Activated CD4-positive, alpha-beta T cell treated with anti-CD3 and anti-CD28 coated beads for 36 hours (primary cell): ENCODE measurements at regions not wholly inside any gene's neighbourhood (a gene's known extent, or its start where the extent isn't known, plus 50 kb on each side); places are given as distances from the start of the nearest gene placed in this dataset. TPM values are rescaled to one million over a fixed set of nuclear protein-coding genes. Genes with fewer than 3 reads are reported as not detected.

Experiments
- ATAC-seq: fragments of 200-7000 bp; cut with Tn5 transposase; one replicate; pipeline ENCODE4 v1.10.0; 2021; ENCODE audit warnings: mild to moderate bottlenecking, moderate library complexity
- CTCF ChIA-PET: fragments of 350-600 bp; sonication (Branson Sonifier 250); formaldehyde crosslinking; loops from one replicate; lab custom pipeline; 2021; ENCODE audit warnings: antibody characterized with exemption; lab: Charles Lee
- POLR2A ChIA-PET: fragments of 350-600 bp; sonication (Branson Sonifier 250); formaldehyde crosslinking; loops from one replicate; lab custom pipeline; 2021; ENCODE audit warnings: antibody characterized with exemption, inconsistent platforms; lab: Charles Lee
- DNase-seq: peaks from one replicate; pipeline ENCODE4 v3.0.0-alpha.2; 2020
- H3K27ac Mint-ChIP-seq: one replicate; pipeline ENCODE4 v1.8.0; 2021; ENCODE audit warnings: mixed read lengths
- H3K27me3 Mint-ChIP-seq: one replicate; pipeline ENCODE4 v1.8.0; 2021; ENCODE audit warnings: mixed read lengths
- H3K36me3 Mint-ChIP-seq: one replicate; pipeline ENCODE4 v1.8.0; 2021; ENCODE audit warnings: low read depth, mixed read lengths
- H3K4me1 Mint-ChIP-seq: one replicate; pipeline ENCODE4 v1.8.0; 2021; ENCODE audit warnings: mixed read lengths
- H3K4me3 Mint-ChIP-seq: one replicate; pipeline ENCODE4 v1.8.0; 2021; ENCODE audit warnings: mild to moderate bottlenecking, moderate library complexity, mixed read lengths
- H3K9me3 Mint-ChIP-seq: one replicate; pipeline ENCODE4 v1.8.0; 2021; ENCODE audit warnings: low read depth, mixed read lengths
- intact Hi-C, 2 experiments: fragments of 100-400 bp; cut with DNase I in 1 of 2; cut with micrococcal nuclease in 1 of 2; formaldehyde crosslinking; loops; one replicate each; pipeline versions ENCODE4 v1.14.2 to v1.15.1; 2022 to 2024; cut with DNase I, micrococcal nuclease
- microRNA-seq: library from miRNA; unstranded; fragments of <30 nt; microRNA quantifications from one replicate; pipeline ENCODE4 v1.2.0, GENCODE V29; 2021; ENCODE audit warnings: borderline replicate concordance

DNA sequence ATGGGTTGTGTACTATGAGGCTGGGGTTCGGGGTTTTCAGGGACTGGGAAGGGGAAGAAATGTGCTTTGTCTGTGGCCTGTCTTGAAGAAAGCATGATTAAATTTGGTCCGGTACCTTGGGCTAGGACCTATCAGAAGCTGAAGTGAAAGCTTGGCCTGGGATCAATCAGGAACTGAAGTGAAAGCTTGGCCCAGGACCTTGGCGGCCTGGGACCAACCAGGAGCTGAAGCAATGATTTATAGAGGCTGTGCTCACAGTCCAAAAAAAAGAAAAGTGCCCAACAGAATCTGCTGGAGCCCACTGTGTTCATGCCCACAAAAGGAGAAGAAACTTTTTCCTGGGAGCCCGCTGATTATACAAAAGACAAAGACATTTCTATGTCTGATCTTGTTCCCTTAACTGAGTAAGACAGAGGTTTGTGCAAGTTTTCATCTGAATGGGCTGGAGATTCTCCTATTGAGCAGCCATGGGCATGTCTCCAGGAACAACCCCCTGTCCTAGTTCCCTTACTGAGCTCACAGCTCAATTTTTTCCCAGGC, 1427.9 kb downstream of the FAM133A start:
- POLR2A ChIA-PET, result no interaction called here

DNA sequence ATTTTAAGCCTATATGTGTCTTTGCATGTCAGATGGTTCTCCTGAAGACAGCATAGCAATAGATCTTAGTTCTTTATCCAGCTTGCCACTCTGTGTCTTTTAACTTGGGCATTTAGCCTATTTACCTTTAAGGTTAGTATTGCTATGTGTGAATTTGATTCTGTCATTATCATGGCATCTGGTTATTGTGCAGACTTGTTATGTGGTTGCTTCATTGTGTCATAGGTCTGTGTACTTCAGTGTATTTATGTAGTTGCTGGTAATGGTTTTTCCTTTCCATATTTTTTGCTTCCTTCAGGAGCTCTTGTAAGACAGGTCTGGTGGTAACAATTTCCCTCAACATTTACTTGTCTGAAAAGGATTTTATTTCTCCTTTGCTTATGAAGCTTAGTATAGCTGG, 1443.5 kb downstream of the FAM133A start:
- Mint-ChIP-seq H3K27me3 (no peaks in the 10 kb centered on the region), H3K4me3 (no peak overlapping the region), H3K27ac (no peak overlapping the region), H3K36me3 (no peaks in the 10 kb centered on the region), H3K9me3 (peaks cover 8% of the 10 kb centered on the region), H3K4me1 (no peaks in the 10 kb centered on the region)
- no peak for ATAC-seq
- DNase-seq, result no peak
- CTCF ChIA-PET, result no interaction called here
- POLR2A ChIA-PET, result no interaction called here
- intact Hi-C loops, result no loop called here

More for the DNA sequence above, 1427.9 kb downstream of the FAM133A start:
- H3K36me3 Mint-ChIP-seq, result no peaks in the 10 kb centered on the region
- DNase-seq (no peak), ATAC-seq (no peak)
- H3K27me3 Mint-ChIP-seq, result no peaks in the 10 kb centered on the region
- H3K4me1 Mint-ChIP-seq, result no peaks in the 10 kb centered on the region
- CTCF ChIA-PET, result no interaction called here
- no peaks in the 10 kb centered on the region for H3K9me3 Mint-ChIP-seq
- H3K27ac Mint-ChIP-seq, result no peak overlapping the region
- H3K4me3 Mint-ChIP-seq, result no peak overlapping the region
- intact Hi-C loops, result no loop called here

DNA sequence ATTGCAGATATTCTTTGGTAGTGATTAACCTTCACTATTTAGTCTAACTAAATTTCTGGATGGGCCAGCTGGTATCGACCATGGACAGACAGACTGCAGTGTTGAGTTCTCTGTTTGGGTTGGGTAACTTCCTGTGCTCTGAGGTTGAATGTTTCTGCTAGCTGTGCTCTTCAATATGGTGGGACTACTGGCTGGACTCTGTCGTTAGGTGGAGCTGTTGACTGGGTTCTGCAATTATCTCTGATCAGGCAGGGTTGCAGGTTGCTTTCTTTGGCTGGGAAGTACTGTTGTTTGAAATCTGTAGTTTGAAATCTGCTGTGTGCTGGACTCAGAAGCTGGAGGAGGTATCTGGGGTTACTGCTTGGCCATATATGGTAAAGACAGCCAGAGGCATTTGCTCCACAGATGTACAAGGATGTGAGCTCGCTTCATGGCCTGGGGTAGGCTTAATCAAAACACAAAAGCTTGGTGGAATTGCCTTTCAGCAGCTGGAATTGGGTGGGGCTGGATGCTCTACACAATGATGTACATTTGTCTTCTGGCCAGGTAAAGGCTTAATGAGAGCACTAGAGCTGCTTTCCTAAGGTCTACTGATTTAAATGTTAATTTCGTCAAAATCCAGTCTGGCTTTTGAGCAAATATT, 1472.0 kb downstream of the FAM133A start:
- Mint-ChIP-seq H3K27me3 (no peaks in the 10 kb centered on the region), H3K27ac (no peak overlapping the region), H3K36me3 (no peaks in the 10 kb centered on the region), H3K9me3 (peaks cover 5% of the 10 kb centered on the region), H3K4me3 (no peak overlapping the region), H3K4me1 (no peaks in the 10 kb centered on the region)
- no peak for DNase-seq
- POLR2A ChIA-PET, result no interaction called here
- no peak for ATAC-seq
- CTCF ChIA-PET, result no interaction called here
- intact Hi-C loops, result no loop called here

DNA sequence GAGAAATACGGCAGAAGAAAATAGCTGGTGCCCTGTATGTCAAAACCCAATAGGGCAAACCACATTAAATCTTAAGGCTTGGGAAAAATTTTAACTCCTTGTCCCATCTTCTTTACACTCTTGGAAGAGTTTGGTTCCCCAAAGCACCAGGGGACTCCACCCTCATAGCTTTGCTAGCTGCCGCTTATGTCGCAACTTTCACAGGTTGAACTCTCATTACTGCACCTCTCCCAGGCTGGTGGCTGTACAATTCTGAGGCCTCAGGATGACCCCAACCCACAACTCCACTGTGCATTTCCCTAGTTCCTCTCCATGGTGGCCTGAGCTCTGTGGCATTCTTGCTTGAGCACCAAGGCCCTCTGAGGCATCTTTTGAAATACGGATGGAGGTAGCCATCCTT, 1478.8 kb downstream of the FAM133A start:
- ATAC-seq, result no peak
- Mint-ChIP-seq H3K36me3 (no peaks in the 10 kb centered on the region), H3K27me3 (no peaks in the 10 kb centered on the region), H3K9me3 (peaks cover 7% of the 10 kb centered on the region), H3K4me3 (no peak overlapping the region), H3K4me1 (no peaks in the 10 kb centered on the region), H3K27ac (no peak overlapping the region)
- POLR2A ChIA-PET, result no interaction called here
- no peak for DNase-seq
- CTCF ChIA-PET, result no interaction called here
- intact Hi-C loops, result no loop called here

DNA sequence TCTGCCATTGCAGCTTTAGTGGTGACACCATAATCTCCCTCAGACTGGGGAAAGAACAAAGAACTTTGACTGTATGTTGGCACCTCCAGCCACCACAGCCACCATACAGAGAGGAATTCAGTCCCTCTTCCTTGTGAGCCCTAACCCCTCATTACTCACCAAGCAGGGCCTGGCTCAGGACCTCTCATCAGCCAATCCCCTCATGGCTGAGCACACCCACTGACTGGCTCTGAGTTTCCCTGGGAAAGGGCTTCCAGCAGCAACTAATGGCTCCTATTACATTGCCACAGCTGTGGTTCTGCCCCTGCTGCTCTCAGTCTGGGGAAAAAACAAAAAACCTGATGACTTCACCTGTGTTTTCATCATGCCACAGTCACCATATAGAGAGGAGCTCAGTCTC, 1482.6 kb downstream of the FAM133A start:
- POLR2A ChIA-PET, result no interaction called here
- Mint-ChIP-seq H3K27me3 (no peaks in the 10 kb centered on the region), H3K4me1 (no peaks in the 10 kb centered on the region)

More for the DNA sequence above, 1482.6 kb downstream of the FAM133A start:
- no peak for ATAC-seq
- Mint-ChIP-seq H3K4me3 (no peak overlapping the region), H3K9me3 (peaks cover 2% of the 10 kb centered on the region), H3K27ac (no peak overlapping the region), H3K36me3 (no peaks in the 10 kb centered on the region)
- DNase-seq, result no peak
- intact Hi-C loops, result no loop called here
- CTCF ChIA-PET, result no interaction called here

Small RNAs in the stretch of these regions (microRNA-seq; reads per million reads assigned to microRNA genes)
- not detected for gene MIR548M
